Right lobe of liver (tissue), 4 donors: ENCODE measurements at regions not wholly inside any gene's neighbourhood (a gene's known extent, or its start where the extent isn't known, plus 50 kb on each side); places are given as distances from the start of the nearest gene placed in this dataset.

Experiments used
- CTCF ChIP-seq, 4 donors: fragments of 200-600 bp in 3 of 4; fragments of 450-650 bp in 1 of 4; IDR thresholded peaks; one replicate each; pipeline versions ENCODE4 v1.5.1 to v1.8.0; 2016 to 2022; ENCODE audit warnings: antibody characterized with exemption in 4 of 4, mild to moderate bottlenecking in 2 of 4
- POLR2A ChIP-seq: fragments of 450-650 bp; IDR thresholded peaks from one replicate; pipeline ENCODE4 v1.6.1; 2017; ENCODE audit warnings: antibody characterized with exemption, mild to moderate bottlenecking
- donor health status: DM: no; HTN: no; CAD: no.
- donor health status: DM: no; HTN: no; CAD: no.
- donor health status: DM: no; HTN: yes; CAD: no.

- TF ChIP-seq POLR2A: no peak
- TF ChIP-seq CTCF (IDR thresholded peaks at IDR 0.05): no peak
Measured at GRCh38 chr7:19920705-19921104, 147.3 kb upstream of the TMEM196 start.
